ENCODE measurements at regions not wholly inside any gene's neighbourhood (a gene's known extent, or its start where the extent isn't known, plus 50 kb on each side); places are given as distances from the start of the nearest gene placed in this dataset.

GRCh38 chr3:111326144-111326995, 215.6 kb upstream of the CD96 start:
- FAIRE-seq (no peak), DNase-seq (ENCODE audit: low read depth, low spot score) (no peak)
- Histone ChIP-seq H2AFZ (ENCODE audit: control insufficient read depth, low read length) (no peak overlapping the region), H3K4me2 (ENCODE audit: control insufficient read depth, extremely low read depth, insufficient read depth, low read depth, low read length) (no peak overlapping the region), H3K27ac (ENCODE audit: control insufficient read depth, insufficient read depth, low read length) (no peak overlapping the region), H3K4me3 (ENCODE audit: control insufficient read depth in 2 of 3, extremely low read depth in 1 of 3, insufficient read depth in 2 of 3, low read depth in 1 of 3, low read length in 3 of 3) (no peak overlapping the region), H3K79me2 (ENCODE audit: control insufficient read depth, insufficient read depth, low read length) (no peaks in the 10 kb centered on the region), H3K27me3 (ENCODE audit: control insufficient read depth, extremely low read depth, insufficient read depth, low read length) (no peaks in the 10 kb centered on the region), H3K36me3 (ENCODE audit: control insufficient read depth in 2 of 2, extremely low read depth in 1 of 2, insufficient read depth in 2 of 2, low read length in 2 of 2) (no peaks in the 10 kb centered on the region), H3K4me1 (ENCODE audit: control insufficient read depth, extremely low read depth, insufficient read depth, low read length) (no peaks in the 10 kb centered on the region), H3K9me1 (ENCODE audit: control insufficient read depth, extremely low read depth, insufficient read depth, low read length) (no peaks in the 10 kb centered on the region), H3K9ac (ENCODE audit: control insufficient read depth, extremely low read depth, insufficient read depth, low read length) (no peak overlapping the region), H4K20me1 (ENCODE audit: control insufficient read depth, extremely low read depth, insufficient read depth, low read length) (no peaks in the 10 kb centered on the region), H3K9me3 (ENCODE audit: control insufficient read depth, low read depth, low read length) (no peaks in the 10 kb centered on the region)
- dilution Hi-C loops (cut with MboI; ENCODE audit: extremely low pct_ligation_motif_present, low sequenced_read_pairs) = no loop called here
- TF ChIP-seq CTCF (optimal IDR thresholded peaks at IDR 0.05 in 1 of 3, IDR thresholded peaks at IDR 0.05 in 1 of 3, conservative IDR thresholded peaks at IDR 0.05 in 1 of 3; ENCODE audit: extremely low read depth in 1 of 3, insufficient read depth in 2 of 3, low read length in 3 of 3) (no peak), EZH2 (IDR thresholded peaks at IDR 0.05; ENCODE audit: low read length) (no peak)

- Histone ChIP-seq H3K36me3 (ENCODE audit: control insufficient read depth in 2 of 2, extremely low read depth in 1 of 2, insufficient read depth in 2 of 2, low read length in 2 of 2) (no peaks in the 10 kb centered on the region), H4K20me1 (ENCODE audit: control insufficient read depth, extremely low read depth, insufficient read depth, low read length) (no peaks in the 10 kb centered on the region), H3K9me1 (ENCODE audit: control insufficient read depth, extremely low read depth, insufficient read depth, low read length) (no peaks in the 10 kb centered on the region), H3K27ac (ENCODE audit: control insufficient read depth, insufficient read depth, low read length) (no peak overlapping the region), H2AFZ (ENCODE audit: control insufficient read depth, low read length) (no peak overlapping the region), H3K9ac (ENCODE audit: control insufficient read depth, extremely low read depth, insufficient read depth, low read length) (no peak overlapping the region), H3K4me1 (ENCODE audit: control insufficient read depth, extremely low read depth, insufficient read depth, low read length) (peaks cover 8% of the 10 kb centered on the region), H3K79me2 (ENCODE audit: control insufficient read depth, insufficient read depth, low read length) (no peaks in the 10 kb centered on the region), H3K4me2 (ENCODE audit: control insufficient read depth, extremely low read depth, insufficient read depth, low read depth, low read length) (no peak overlapping the region), H3K4me3 (ENCODE audit: control insufficient read depth in 2 of 3, extremely low read depth in 1 of 3, insufficient read depth in 2 of 3, low read depth in 1 of 3, low read length in 3 of 3) (no peak overlapping the region), H3K27me3 (ENCODE audit: control insufficient read depth, extremely low read depth, insufficient read depth, low read length) (no peaks in the 10 kb centered on the region), H3K9me3 (ENCODE audit: control insufficient read depth, low read depth, low read length) (no peaks in the 10 kb centered on the region)
- TF ChIP-seq EZH2 (IDR thresholded peaks at IDR 0.05; ENCODE audit: low read length) = no peak
- no peak for TF ChIP-seq CTCF (optimal IDR thresholded peaks at IDR 0.05 in 1 of 3, IDR thresholded peaks at IDR 0.05 in 1 of 3, conservative IDR thresholded peaks at IDR 0.05 in 1 of 3; ENCODE audit: extremely low read depth in 1 of 3, insufficient read depth in 2 of 3, low read length in 3 of 3)
- dilution Hi-C loops (cut with MboI; ENCODE audit: extremely low pct_ligation_motif_present, low sequenced_read_pairs) = no loop called here
- FAIRE-seq = no peak
- no peak for DNase-seq (ENCODE audit: low read depth, low spot score)
Measured at GRCh38 chr3:111331306-111331705, 210.7 kb upstream of the CD96 start.
